ENCODE measurements at regions not wholly inside any gene's neighbourhood (a gene's known extent, or its start where the extent isn't known, plus 50 kb on each side); places are given as distances from the start of the nearest gene placed in this dataset.

DNA sequence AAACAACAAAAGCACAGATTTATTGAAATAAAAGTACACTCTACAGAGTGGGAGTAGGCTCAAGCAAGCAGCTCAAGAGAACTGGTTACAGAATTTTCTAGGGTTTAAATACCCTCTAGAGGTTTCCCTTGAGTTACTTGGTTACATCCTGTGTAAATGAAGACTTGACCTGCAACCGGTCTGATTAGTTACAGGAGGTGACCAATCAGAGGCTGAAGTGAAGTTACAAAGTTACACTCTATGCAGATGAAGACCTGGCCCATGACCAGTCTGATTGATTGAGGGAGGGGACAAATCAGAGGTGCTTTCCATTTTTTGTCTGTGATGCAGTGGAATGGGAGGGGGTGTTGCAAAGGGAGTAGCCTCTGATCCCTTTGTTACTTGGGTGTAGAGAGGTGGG is 723.4 kb downstream of the ZPLD1 start:
- Mint-ChIP-seq H3K36me3 (ENCODE audit: insufficient read depth, unreplicated experiment) (no peaks in the 10 kb centered on the region), H3K4me1 (ENCODE audit: low read depth, unreplicated experiment) (no peaks in the 10 kb centered on the region), H3K9me3 (ENCODE audit: unreplicated experiment) (no peaks in the 10 kb centered on the region), H3K27ac (ENCODE audit: unreplicated experiment) (no peak overlapping the region), H3K4me3 (ENCODE audit: unreplicated experiment) (no peak overlapping the region), H3K27me3 (ENCODE audit: insufficient read depth, unreplicated experiment) (no peaks in the 10 kb centered on the region)
- Histone ChIP-seq H3K27me3 (replicated peaks; ENCODE audit: control insufficient read depth, insufficient read depth, low read length) (no peaks in the 10 kb centered on the region), H3K4me3 (ENCODE audit: low read depth, low read length) (no peak overlapping the region), H3K36me3 (ENCODE audit: control insufficient read depth, insufficient read depth, low read length) (no peaks in the 10 kb centered on the region), H3K9me3 (no peaks in the 10 kb centered on the region), H3K4me1 (no peaks in the 10 kb centered on the region)
- ChIA-PET POLR2A (no interaction called here), CTCF (no interaction called here)
- TF ChIP-seq, protein P1, sequence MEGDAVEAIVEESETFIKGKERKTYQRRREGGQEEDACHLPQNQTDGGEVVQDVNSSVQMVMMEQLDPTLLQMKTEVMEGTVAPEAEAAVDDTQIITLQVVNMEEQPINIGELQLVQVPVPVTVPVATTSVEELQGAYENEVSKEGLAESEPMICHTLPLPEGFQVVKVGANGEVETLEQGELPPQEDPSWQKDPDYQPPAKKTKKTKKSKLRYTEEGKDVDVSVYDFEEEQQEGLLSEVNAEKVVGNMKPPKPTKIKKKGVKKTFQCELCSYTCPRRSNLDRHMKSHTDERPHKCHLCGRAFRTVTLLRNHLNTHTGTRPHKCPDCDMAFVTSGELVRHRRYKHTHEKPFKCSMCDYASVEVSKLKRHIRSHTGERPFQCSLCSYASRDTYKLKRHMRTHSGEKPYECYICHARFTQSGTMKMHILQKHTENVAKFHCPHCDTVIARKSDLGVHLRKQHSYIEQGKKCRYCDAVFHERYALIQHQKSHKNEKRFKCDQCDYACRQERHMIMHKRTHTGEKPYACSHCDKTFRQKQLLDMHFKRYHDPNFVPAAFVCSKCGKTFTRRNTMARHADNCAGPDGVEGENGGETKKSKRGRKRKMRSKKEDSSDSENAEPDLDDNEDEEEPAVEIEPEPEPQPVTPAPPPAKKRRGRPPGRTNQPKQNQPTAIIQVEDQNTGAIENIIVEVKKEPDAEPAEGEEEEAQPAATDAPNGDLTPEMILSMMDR (IDR thresholded peaks at IDR 0.05; ENCODE audit: insufficient read depth in 1 of 2, low read depth in 1 of 2, low read length in 1 of 2, severe bottlenecking in 1 of 2, unreplicated experiment in 1 of 2) = no peak
- no TSS peak for BruUV-seq (replicated peaks)
- intact Hi-C loops (cut with micrococcal nuclease; ENCODE audit: unreplicated experiment) = no loop called here
- DNase-seq = no peak

DNA sequence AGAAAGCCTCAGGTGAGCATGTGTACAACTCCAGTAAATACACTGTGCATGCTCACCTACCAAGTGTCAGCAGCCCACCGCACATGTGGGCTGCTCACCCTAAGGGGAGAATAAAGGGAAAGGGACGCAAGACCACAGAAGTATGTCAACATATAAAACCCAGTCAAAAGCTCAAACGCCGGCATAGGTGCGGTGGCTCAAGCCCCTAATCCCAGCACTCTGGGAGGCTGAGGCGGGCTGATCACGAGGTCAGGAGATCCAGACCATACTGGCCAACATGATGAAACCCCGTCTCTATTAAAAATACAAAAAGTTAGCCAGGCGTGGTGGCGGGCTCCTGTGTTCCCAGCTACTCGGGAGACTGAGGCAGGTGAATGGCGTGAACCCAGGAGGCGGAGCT is 732.1 kb downstream of the ZPLD1 start:
- intact Hi-C loops (cut with micrococcal nuclease; ENCODE audit: unreplicated experiment) = no loop called here
- no peaks in the 10 kb centered on the region for H3K4me1 ChIP-seq
- no peak overlapping the region for H3K27ac Mint-ChIP-seq (ENCODE audit: unreplicated experiment)
- CTCF ChIA-PET = no interaction called here
- no peaks in the 10 kb centered on the region for H3K36me3 ChIP-seq (ENCODE audit: control insufficient read depth, insufficient read depth, low read length)
- DNase-seq = no peak
- H3K27me3 ChIP-seq (replicated peaks; ENCODE audit: control insufficient read depth, insufficient read depth, low read length) = no peaks in the 10 kb centered on the region
- H3K9me3 Mint-ChIP-seq (ENCODE audit: unreplicated experiment) = no peaks in the 10 kb centered on the region
- no peaks in the 10 kb centered on the region for H3K36me3 Mint-ChIP-seq (ENCODE audit: insufficient read depth, unreplicated experiment)
- BruUV-seq (replicated peaks) = no TSS peak
- no peaks in the 10 kb centered on the region for H3K9me3 ChIP-seq
- no peaks in the 10 kb centered on the region for H3K4me1 Mint-ChIP-seq (ENCODE audit: low read depth, unreplicated experiment)
- POLR2A ChIA-PET = no interaction called here
- no peak overlapping the region for H3K4me3 Mint-ChIP-seq (ENCODE audit: unreplicated experiment)
- H3K4me3 ChIP-seq (ENCODE audit: low read depth, low read length) = no peak overlapping the region
- TF ChIP-seq, protein P1 (IDR thresholded peaks at IDR 0.05; ENCODE audit: insufficient read depth in 1 of 2, low read depth in 1 of 2, low read length in 1 of 2, severe bottlenecking in 1 of 2, unreplicated experiment in 1 of 2) = no peak
- no peaks in the 10 kb centered on the region for H3K27me3 Mint-ChIP-seq (ENCODE audit: insufficient read depth, unreplicated experiment)

DNA sequence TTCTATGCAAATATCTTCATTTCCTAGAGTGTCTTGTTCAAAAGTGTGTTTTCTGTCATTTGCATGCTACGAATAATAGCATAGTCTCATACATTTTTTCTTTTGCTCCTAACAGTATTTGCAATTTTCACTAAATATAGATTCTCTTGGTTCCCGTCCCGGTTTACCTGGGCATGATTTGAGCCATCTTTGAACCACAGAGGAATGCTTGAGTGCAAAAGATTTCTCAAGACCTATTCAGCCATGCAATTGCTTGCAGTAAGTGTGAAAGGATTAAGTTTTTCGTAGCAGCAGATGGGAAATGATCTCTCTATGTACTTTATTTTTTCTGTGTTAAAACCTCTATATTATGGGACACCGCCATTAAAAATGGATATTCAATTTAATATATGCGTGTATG is 733.0 kb downstream of the ZPLD1 start:
- no peak for DNase-seq
- Mint-ChIP-seq H3K27ac (ENCODE audit: unreplicated experiment) (no peak overlapping the region), H3K4me3 (ENCODE audit: unreplicated experiment) (no peak overlapping the region), H3K9me3 (ENCODE audit: unreplicated experiment) (no peaks in the 10 kb centered on the region), H3K27me3 (ENCODE audit: insufficient read depth, unreplicated experiment) (no peaks in the 10 kb centered on the region), H3K4me1 (ENCODE audit: low read depth, unreplicated experiment) (no peaks in the 10 kb centered on the region), H3K36me3 (ENCODE audit: insufficient read depth, unreplicated experiment) (no peaks in the 10 kb centered on the region)
- no peaks in the 10 kb centered on the region for H3K9me3 ChIP-seq
- H3K27me3 ChIP-seq (replicated peaks; ENCODE audit: control insufficient read depth, insufficient read depth, low read length) = no peaks in the 10 kb centered on the region
- no peak overlapping the region for H3K4me3 ChIP-seq (ENCODE audit: low read depth, low read length)
- no peaks in the 10 kb centered on the region for H3K36me3 ChIP-seq (ENCODE audit: control insufficient read depth, insufficient read depth, low read length)
- no TSS peak for BruUV-seq (replicated peaks)
- intact Hi-C loops (cut with micrococcal nuclease; ENCODE audit: unreplicated experiment) = no loop called here
- no peaks in the 10 kb centered on the region for H3K4me1 ChIP-seq
- TF ChIP-seq, protein P1 (IDR thresholded peaks at IDR 0.05; ENCODE audit: insufficient read depth in 1 of 2, low read depth in 1 of 2, low read length in 1 of 2, severe bottlenecking in 1 of 2, unreplicated experiment in 1 of 2) = no peak
- ChIA-PET CTCF (no interaction called here), POLR2A (no interaction called here)

Data from Caco-2 (cell line).